NCI-H82 treated with DMSO at 0.1 percent for 48 hours (cell line): ENCODE measurements at regions not wholly inside any gene's neighbourhood (a gene's known extent, or its start where the extent isn't known, plus 50 kb on each side); places are given as distances from the start of the nearest gene placed in this dataset.

Source experiments
- DNase-seq: peaks from one replicate; lab custom pipeline; 2025; ENCODE audit not compliant: unreplicated experiment; lab: John Stamatoyannopoulos, UW

GRCh38 chr2:168338803-168339437 lies 91.5 kb upstream of the STK39 start:
- DNase-seq, result no peak

- no peak for DNase-seq
Observed at GRCh38 chr2:168340931-168341330, 93.5 kb upstream of the STK39 start.

- DNase-seq, result no peak
Observed at GRCh38 chr2:168343586-168343985, 96.2 kb upstream of the STK39 start.

GRCh38 chr2:168344706-168345105 lies 97.3 kb upstream of the STK39 start:
- DNase-seq, result no peak

GRCh38 chr2:168345601-168346000 lies 98.2 kb upstream of the STK39 start:
- DNase-seq, result no peak

- peak; percentile 71 for DNase-seq
Observed at GRCh38 chr2:168346725-168347477, 99.5 kb upstream of the STK39 start.

GRCh38 chr2:168348076-168348475 lies 100.7 kb upstream of the STK39 start:
- DNase-seq, result peak; percentile 28

- DNase-seq, result no peak
Observed at GRCh38 chr2:168350380-168350779, 103.0 kb upstream of the STK39 start.

GRCh38 chr2:168353251-168353650 lies 102.8 kb upstream of the CERS6 start:
- DNase-seq, result no peak

- no peak for DNase-seq
Observed at GRCh38 chr2:168354499-168354898, 101.6 kb upstream of the CERS6 start.

- DNase-seq, result no peak
Observed at GRCh38 chr2:168355121-168355520, 101.0 kb upstream of the CERS6 start.

GRCh38 chr2:168355779-168356476 lies 100.1 kb upstream of the CERS6 start:
- DNase-seq, result no peak

GRCh38 chr2:168356477-168356835 lies 99.6 kb upstream of the CERS6 start:
- peak; percentile 49 for DNase-seq

GRCh38 chr2:168357797-168358472 lies 98.1 kb upstream of the CERS6 start:
- DNase-seq, result no peak

GRCh38 chr2:168359082-168359481 lies 97.0 kb upstream of the CERS6 start:
- no peak for DNase-seq

- no peak for DNase-seq
Observed at GRCh38 chr2:168363347-168364092, 92.6 kb upstream of the CERS6 start.

- no peak for DNase-seq
Observed at GRCh38 chr2:168365094-168365621, 90.9 kb upstream of the CERS6 start.

- no peak for DNase-seq
Observed at GRCh38 chr2:168369031-168369430, 87.0 kb upstream of the CERS6 start.

- DNase-seq, result no peak
Observed at GRCh38 chr2:168371273-168372019, 84.6 kb upstream of the CERS6 start.

- DNase-seq, result no peak
Observed at GRCh38 chr2:168373468-168373867, 82.6 kb upstream of the CERS6 start.
